ENCODE measurements at regions not wholly inside any gene's neighbourhood (a gene's known extent, or its start where the extent isn't known, plus 50 kb on each side); places are given as distances from the start of the nearest gene placed in this dataset.
"Not testable (repeated sequence)": the region's sequence is repeated elsewhere in the genome, so short reads cannot be mapped to it uniquely, and the experiment has no call there.

DNA sequence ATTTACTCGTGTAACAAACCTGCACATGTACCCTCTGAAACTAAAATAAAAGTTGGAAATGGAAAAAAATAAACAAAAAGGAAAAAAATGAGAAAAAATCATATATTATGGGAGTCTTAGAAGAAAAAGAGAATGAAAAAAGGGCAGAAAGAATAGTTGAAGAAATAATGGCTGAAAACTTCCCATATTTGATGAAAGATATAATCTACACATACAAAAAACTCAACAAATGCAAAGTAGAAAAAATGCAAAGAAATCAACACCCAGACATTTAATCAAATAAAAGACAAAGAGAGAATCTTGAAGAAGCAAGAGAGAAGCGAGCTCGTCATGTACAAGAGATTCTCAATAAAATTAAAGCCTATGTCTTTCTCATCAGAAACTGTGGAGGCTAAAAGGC lies 73.8 kb downstream of the SLC25A46 start:
- H3K27me3 Mint-ChIP-seq, result peaks cover 6% of the 10 kb centered on the region

DNA sequence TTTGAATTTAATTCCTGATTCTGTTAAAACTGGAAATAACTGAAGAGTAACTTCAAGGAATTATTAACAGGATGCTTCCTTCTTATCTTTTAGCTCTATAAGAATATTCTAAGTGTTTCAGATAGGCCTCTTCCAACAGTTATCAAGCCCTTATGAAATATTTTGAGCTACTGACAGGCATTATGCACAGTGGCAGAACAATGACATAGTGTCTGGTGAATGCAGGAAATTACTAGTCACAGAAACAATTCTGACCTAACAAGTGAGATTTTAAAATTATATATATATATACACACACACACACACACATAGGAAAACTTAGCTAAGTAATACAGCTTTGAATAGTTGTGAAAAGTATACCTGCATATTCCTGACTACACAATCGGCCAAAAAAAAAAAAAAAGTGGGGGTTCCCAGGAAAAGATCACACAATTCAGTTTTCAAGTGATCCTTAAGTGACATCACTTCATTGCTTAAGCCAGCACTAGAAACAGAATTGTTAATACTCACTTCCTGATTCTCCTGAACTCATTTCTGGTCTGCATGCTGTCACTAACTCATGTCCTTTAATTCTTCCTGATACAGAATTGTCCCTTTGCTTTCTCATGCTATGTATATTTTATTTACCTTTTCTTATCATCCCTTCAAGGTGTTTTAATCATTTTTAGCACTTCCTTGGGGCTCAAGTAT lies 77.3 kb downstream of the SLC25A46 start:
- peaks cover 5% of the 10 kb centered on the region for H3K27me3 Mint-ChIP-seq
- H3K4me3 Mint-ChIP-seq, result no peak overlapping the region
- no peaks in the 10 kb centered on the region for H3K4me1 Mint-ChIP-seq
- DNase-seq, result no peak
- ChIA-PET CTCF (no interaction called here), POLR2A (no interaction called here)
- H3K27ac Mint-ChIP-seq, result no peak overlapping the region
- ATAC-seq, result no peak
- intact Hi-C loops (cut with DNase I, micrococcal nuclease), result no loop called here
- no peaks in the 10 kb centered on the region for H3K9me3 Mint-ChIP-seq (ENCODE audit: low read depth)
- H3K36me3 Mint-ChIP-seq (ENCODE audit: low read depth), result no peaks in the 10 kb centered on the region

More for the DNA sequence above, 73.8 kb downstream of the SLC25A46 start:
- Mint-ChIP-seq H3K9me3 (ENCODE audit: low read depth) (no peaks in the 10 kb centered on the region), H3K27ac (no peak overlapping the region), H3K4me3 (no peak overlapping the region), H3K36me3 (ENCODE audit: low read depth) (no peaks in the 10 kb centered on the region), H3K4me1 (no peaks in the 10 kb centered on the region)
- ATAC-seq, result no peak
- ChIA-PET CTCF (no interaction called here), POLR2A (no interaction called here)
- intact Hi-C loops (cut with DNase I, micrococcal nuclease), result no loop called here
- DNase-seq, result no peak

DNA sequence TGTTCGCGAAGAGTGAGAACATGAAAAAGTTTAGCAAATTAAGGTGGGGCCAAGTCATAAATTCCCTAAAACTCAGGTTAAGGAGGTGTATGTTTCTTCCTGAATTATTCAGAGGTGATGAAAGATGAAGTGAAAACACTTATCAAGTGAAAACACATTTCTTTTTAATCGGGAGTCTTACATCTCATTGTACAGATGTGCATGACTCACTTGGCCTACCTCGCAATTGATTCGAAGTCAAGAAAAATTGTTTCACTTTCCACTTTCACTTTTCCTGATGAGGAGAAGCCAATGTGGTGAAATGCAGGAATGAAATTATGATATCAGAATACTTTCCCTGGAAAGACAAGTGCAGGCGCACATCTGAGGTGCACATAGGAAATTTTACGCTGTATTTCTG lies 78.7 kb downstream of the SLC25A46 start:
- H3K36me3 Mint-ChIP-seq (ENCODE audit: low read depth), result no peaks in the 10 kb centered on the region
- DNase-seq, result no peak
- ATAC-seq, result no peak
- intact Hi-C loops (cut with DNase I, micrococcal nuclease), result no loop called here
- ChIA-PET POLR2A (no interaction called here), CTCF (no interaction called here)
- H3K27ac Mint-ChIP-seq, result no peak overlapping the region
- H3K9me3 Mint-ChIP-seq (ENCODE audit: low read depth), result no peaks in the 10 kb centered on the region
- H3K4me1 Mint-ChIP-seq, result no peaks in the 10 kb centered on the region
- H3K4me3 Mint-ChIP-seq, result no peak overlapping the region
- peaks cover 7% of the 10 kb centered on the region for H3K27me3 Mint-ChIP-seq

DNA sequence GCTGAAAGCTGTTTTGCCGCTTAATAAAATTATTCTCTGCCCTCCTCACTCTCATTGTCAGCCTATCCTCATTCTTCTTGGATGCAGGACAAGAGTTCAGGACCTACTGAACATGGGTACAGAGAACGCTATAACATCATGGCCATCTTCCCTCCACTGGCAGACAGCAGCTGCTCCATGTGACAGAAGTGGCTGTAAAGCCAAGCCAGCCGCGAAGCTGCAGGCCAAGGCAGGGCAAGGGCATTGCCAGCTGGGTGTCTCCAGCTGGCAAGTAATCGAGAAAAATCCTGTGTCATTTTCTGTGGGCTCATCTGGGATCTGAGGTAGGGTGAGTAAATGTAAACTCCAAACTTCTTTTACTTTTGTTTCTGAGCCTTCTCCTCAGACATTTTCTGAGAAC lies 84.8 kb downstream of the SLC25A46 start:
- Mint-ChIP-seq H3K27me3 (peaks cover 7% of the 10 kb centered on the region), H3K9me3 (ENCODE audit: low read depth) (peaks cover 17% of the 10 kb centered on the region), H3K4me1 (no peaks in the 10 kb centered on the region), H3K27ac (no peak overlapping the region), H3K36me3 (ENCODE audit: low read depth) (no peaks in the 10 kb centered on the region), H3K4me3 (no peak overlapping the region)
- intact Hi-C loops (cut with DNase I, micrococcal nuclease), result no loop called here
- ChIA-PET POLR2A (no interaction called here), CTCF (no interaction called here)
- no peak for DNase-seq
- ATAC-seq, result no peak

DNA sequence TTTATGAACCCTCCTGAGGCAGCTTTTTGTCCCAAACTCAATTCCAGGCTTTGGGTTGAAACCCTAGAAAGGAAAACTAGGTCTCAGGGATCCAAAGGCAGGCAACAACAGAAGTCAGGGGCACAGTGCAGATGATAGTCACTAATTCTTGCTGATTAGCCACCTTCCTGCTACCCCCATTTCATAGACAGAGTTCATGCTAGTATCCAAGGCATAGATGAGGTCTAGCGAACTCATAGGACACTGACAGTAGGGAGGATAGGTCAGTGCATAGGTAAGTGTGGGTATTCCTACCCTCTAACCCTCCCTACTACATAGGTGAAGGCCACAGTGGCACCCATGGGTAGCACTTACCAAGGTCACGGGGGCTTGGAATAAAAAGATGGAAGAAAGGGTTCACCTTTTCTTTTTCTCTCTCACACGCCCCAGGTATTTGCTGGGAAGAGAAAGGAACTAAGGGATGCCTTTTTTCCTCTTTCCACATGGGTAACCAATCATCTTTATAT lies 86.2 kb downstream of the SLC25A46 start:
- intact Hi-C loops (cut with DNase I, micrococcal nuclease), result no loop called here
- no peaks in the 10 kb centered on the region for H3K4me1 Mint-ChIP-seq
- no peak for ATAC-seq
- H3K27ac Mint-ChIP-seq, result no peak overlapping the region
- H3K4me3 Mint-ChIP-seq, result no peak overlapping the region
- H3K36me3 Mint-ChIP-seq (ENCODE audit: low read depth), result no peaks in the 10 kb centered on the region
- CTCF ChIA-PET, result interaction anchor here (0.9 kb wide), 1 partner anchor 10 kb away, joined by 3 read pairs; no protein-coding TSS in a partner anchor
- POLR2A ChIA-PET, result no interaction called here
- peaks cover 19% of the 10 kb centered on the region for H3K9me3 Mint-ChIP-seq (ENCODE audit: low read depth)
- no peak for DNase-seq
- H3K27me3 Mint-ChIP-seq, result peaks cover 7% of the 10 kb centered on the region

DNA sequence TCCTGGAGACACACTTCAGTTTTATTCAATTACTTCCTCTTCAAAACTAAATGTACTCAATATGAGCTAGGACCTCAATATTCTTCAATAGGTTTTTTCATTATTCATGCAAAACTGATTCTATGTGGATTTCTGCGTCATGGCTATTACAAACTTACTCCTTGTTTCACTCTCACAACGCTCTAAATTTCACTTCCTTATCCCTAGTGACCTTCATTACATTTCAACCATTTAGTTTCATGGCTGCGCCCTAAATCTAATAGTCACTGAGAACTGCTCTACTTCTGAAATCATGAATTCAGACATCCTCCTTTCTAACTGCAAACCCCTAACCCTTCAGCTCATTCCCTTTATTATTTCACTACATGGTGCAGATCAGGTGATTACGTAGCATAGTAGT lies 93.9 kb downstream of the SLC25A46 start:
- DNase-seq (no peak), ATAC-seq (no peak)
- no peaks in the 10 kb centered on the region for H3K4me1 Mint-ChIP-seq
- H3K9me3 Mint-ChIP-seq (ENCODE audit: low read depth), result peaks cover 6% of the 10 kb centered on the region
- no peak overlapping the region for H3K27ac Mint-ChIP-seq
- no peaks in the 10 kb centered on the region for H3K27me3 Mint-ChIP-seq
- intact Hi-C loops (cut with DNase I, micrococcal nuclease), result no loop called here
- POLR2A ChIA-PET, result interaction anchor here (0.5 kb wide), 1 partner anchor 33 kb away, joined by 3 read pairs; no protein-coding TSS in a partner anchor
- H3K36me3 Mint-ChIP-seq (ENCODE audit: low read depth), result no peaks in the 10 kb centered on the region
- CTCF ChIA-PET, result no interaction called here
- no peak overlapping the region for H3K4me3 Mint-ChIP-seq

DNA sequence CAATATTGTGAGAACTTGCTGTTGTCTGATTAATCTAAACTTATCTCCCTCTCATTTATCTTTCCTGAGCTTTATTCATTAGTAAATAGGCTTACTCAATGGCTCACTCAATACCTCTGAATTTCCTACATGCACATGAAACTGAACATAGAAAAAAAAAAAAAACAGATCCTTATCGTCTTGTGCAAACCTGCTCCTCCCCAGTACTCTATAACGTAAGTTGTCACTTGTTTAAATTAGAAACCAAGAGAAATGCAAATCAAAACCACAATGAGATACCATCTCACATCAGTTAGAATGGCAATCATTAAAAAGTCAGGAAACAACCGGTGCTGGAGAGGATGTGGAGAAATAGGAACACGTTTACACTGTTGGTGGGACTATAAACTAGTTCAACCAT lies 96.1 kb downstream of the SLC25A46 start:
- H3K27me3 Mint-ChIP-seq; H3K4me3 Mint-ChIP-seq; H3K9me3 Mint-ChIP-seq (ENCODE audit: low read depth); intact Hi-C loops (cut with DNase I, micrococcal nuclease); ATAC-seq; H3K4me1 Mint-ChIP-seq; DNase-seq; H3K27ac Mint-ChIP-seq; POLR2A ChIA-PET; H3K36me3 Mint-ChIP-seq (ENCODE audit: low read depth): not testable (repeated sequence)
- CTCF ChIA-PET, result interaction anchor here (0.8 kb wide), 1 partner anchor 11 kb away, joined by 3 read pairs; no protein-coding TSS in a partner anchor

DNA sequence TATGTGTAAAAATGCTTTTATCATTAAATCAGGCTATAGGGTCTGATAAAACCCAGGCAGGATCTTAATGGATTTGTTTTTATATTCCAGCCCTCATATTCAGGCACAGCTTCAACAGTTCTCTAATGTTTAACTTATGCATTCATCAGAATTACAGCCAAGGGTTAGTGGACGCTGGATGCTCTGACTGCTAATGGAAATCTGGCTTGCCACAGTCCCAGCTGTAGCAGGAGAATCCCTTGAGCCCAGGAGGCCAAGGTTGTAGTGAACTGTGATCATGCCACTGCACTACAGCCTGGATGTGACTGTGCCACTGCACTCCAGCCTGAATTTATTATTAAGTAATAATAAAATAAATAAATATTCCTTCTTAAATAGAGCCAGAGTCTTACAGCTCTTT lies 98.0 kb downstream of the SLC25A46 start:
- no peak for DNase-seq
- H3K4me1 Mint-ChIP-seq, result no peaks in the 10 kb centered on the region
- intact Hi-C loops (cut with DNase I, micrococcal nuclease), result no loop called here
- no peak overlapping the region for H3K4me3 Mint-ChIP-seq
- H3K36me3 Mint-ChIP-seq (ENCODE audit: low read depth), result no peaks in the 10 kb centered on the region
- ChIA-PET CTCF (no interaction called here), POLR2A (interaction anchor here (1.4 kb wide), 1 partner anchor 9 kb away, joined by 3 read pairs; no protein-coding TSS in a partner anchor)
- H3K27me3 Mint-ChIP-seq, result peaks cover 5% of the 10 kb centered on the region
- H3K9me3 Mint-ChIP-seq (ENCODE audit: low read depth), result no peaks in the 10 kb centered on the region
- ATAC-seq, result no peak
- H3K27ac Mint-ChIP-seq, result no peak overlapping the region

DNA sequence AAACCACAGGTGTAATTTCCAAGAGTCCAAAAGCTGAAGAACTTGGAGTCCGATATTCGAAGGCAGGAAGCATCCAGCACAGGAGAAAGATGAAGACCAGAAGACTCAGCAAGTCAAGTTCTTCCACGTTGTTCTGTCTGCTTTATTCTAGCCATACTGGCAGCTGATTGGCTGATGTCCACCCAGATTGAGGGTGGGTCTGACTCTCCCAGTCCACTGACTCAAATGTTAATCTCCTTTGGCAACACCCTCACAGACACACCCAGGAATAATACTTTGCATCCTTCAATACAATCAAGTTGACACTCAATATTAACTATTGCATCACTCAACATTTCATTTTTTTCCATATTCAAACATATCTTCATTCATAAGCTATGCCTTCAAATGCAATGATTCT lies 99.5 kb downstream of the SLC25A46 start:
- DNase-seq; H3K27ac Mint-ChIP-seq; H3K9me3 Mint-ChIP-seq (ENCODE audit: low read depth); H3K27me3 Mint-ChIP-seq; H3K4me1 Mint-ChIP-seq; H3K36me3 Mint-ChIP-seq (ENCODE audit: low read depth); POLR2A ChIA-PET; ATAC-seq; CTCF ChIA-PET; intact Hi-C loops (cut with DNase I, micrococcal nuclease); H3K4me3 Mint-ChIP-seq: not testable (repeated sequence)

DNA sequence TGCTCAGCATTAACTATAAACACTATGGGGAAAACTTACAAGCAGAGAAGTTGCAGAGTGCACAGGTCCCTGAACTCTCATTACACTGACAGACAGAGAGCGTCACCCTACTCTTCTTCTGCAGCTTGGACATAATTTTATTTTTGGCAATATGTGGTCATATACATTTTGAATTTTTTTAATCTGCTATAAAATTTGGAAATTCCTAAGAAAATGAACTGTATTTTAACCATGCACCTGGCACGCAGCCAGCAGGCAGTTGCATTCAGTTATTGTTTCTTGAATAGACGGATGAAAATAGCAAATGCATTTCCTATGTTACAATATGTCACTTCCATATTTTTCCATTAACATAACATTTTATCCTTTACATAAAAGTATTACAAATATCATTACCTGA lies 100.2 kb downstream of the SLC25A46 start:
- Mint-ChIP-seq H3K27me3 (peaks cover 5% of the 10 kb centered on the region), H3K4me3 (no peak overlapping the region), H3K4me1 (no peaks in the 10 kb centered on the region), H3K36me3 (ENCODE audit: low read depth) (no peaks in the 10 kb centered on the region), H3K9me3 (ENCODE audit: low read depth) (no peaks in the 10 kb centered on the region), H3K27ac (no peak overlapping the region)
- intact Hi-C loops (cut with DNase I, micrococcal nuclease), result no loop called here
- POLR2A ChIA-PET, result no interaction called here
- DNase-seq (no peak), ATAC-seq (no peak)
- CTCF ChIA-PET, result no interaction called here

DNA sequence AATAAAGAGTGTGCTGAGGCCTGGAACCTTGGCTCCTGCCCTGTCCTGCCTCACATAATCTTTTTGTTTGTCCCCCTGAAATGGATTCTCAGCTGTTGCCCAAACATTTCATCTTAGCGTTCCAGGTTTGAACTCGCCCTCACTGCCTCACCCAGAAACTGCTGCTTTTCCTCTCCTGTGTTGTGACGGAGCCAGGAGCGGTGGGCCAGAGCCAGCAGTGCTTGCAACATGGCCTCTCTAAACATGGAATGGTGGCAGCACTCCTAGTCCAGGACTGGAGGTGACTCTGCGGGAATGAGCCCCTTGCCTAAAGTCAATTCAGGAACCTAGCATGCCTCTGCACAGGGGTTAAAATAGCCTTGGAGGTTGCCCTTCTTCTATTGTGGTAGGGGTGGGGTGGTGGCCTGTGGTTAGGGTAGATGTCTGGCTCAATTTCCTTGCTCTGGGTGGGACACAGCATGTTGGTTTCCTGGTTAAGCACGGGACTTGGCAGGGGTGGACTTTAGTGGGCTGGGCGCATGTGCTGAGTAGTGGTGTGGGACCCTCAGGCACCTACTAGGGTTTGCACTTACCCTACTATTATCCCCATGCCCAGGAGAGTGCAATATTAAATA lies 101.6 kb downstream of the SLC25A46 start:
- ChIA-PET CTCF (no interaction called here), POLR2A (no interaction called here)
- DNase-seq (no peak), ATAC-seq (no peak)
- intact Hi-C loops (cut with DNase I, micrococcal nuclease), result no loop called here
- peaks cover 5% of the 10 kb centered on the region for H3K27me3 Mint-ChIP-seq
- H3K4me3 Mint-ChIP-seq, result no peak overlapping the region
- no peaks in the 10 kb centered on the region for H3K4me1 Mint-ChIP-seq
- H3K9me3 Mint-ChIP-seq (ENCODE audit: low read depth), result no peaks in the 10 kb centered on the region
- H3K27ac Mint-ChIP-seq, result no peak overlapping the region
- no peaks in the 10 kb centered on the region for H3K36me3 Mint-ChIP-seq (ENCODE audit: low read depth)

DNA sequence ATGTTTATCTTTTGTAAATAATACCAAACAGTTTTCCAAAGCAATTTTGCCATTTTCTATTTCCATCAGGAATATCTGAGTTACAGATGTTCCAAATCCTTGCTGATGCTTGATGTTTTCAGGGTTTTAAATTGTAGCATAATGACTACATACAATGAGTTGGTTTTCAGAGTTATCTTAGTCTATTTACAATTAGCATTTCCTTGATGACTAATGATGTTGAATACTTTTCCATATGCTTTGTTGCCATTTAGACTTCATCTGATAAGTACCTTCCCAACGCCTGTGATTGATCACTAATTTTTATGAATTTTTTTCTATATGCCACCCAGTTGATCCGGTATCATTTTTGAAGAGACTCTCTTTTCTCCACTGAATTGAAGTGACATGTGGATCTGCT lies 102.3 kb downstream of the SLC25A46 start:
- no peaks in the 10 kb centered on the region for H3K9me3 Mint-ChIP-seq (ENCODE audit: low read depth)
- no peaks in the 10 kb centered on the region for H3K4me1 Mint-ChIP-seq
- no peaks in the 10 kb centered on the region for H3K36me3 Mint-ChIP-seq (ENCODE audit: low read depth)
- ChIA-PET POLR2A (no interaction called here), CTCF (no interaction called here)
- ATAC-seq, result no peak
- no peak overlapping the region for H3K4me3 Mint-ChIP-seq
- intact Hi-C loops (cut with DNase I, micrococcal nuclease), result no loop called here
- no peak for DNase-seq
- peaks cover 5% of the 10 kb centered on the region for H3K27me3 Mint-ChIP-seq
- no peak overlapping the region for H3K27ac Mint-ChIP-seq

Data from activated CD4-positive, alpha-beta T cell treated with anti-CD3 and anti-CD28 coated beads for 36 hours (primary cell).